ENCODE measurements at regions not wholly inside any gene's neighbourhood (a gene's known extent, or its start where the extent isn't known, plus 50 kb on each side); places are given as distances from the start of the nearest gene placed in this dataset.
"Not testable (repeated sequence)": the region's sequence is repeated elsewhere in the genome, so short reads cannot be mapped to it uniquely, and the experiment has no call there.

GRCh38 chr16:75928295-75928694, 202.0 kb upstream of the CPHXL start:
- no peak for DNase-seq

GRCh38 chr16:75929046-75929445, 202.8 kb upstream of the CPHXL start:
- DNase-seq = no peak

- no peak for DNase-seq
Measured at GRCh38 chr16:75931043-75931442, 204.8 kb upstream of the CPHXL start.

- DNase-seq = no peak
Measured at GRCh38 chr16:75931970-75932369, 205.7 kb upstream of the CPHXL start.

GRCh38 chr16:75938818-75939217, 212.5 kb upstream of the CPHXL start:
- DNase-seq = no peak

- no peak for DNase-seq
Measured at GRCh38 chr16:75942351-75942750, 216.1 kb upstream of the CPHXL start.

GRCh38 chr16:75942936-75943335, 216.6 kb upstream of the CPHXL start:
- no peak for DNase-seq

- DNase-seq = no peak
Measured at GRCh38 chr16:75943705-75944514, 217.6 kb upstream of the CPHXL start.

- no peak for DNase-seq
Measured at GRCh38 chr16:75945916-75946457, 219.7 kb upstream of the CPHXL start.

- no peak for DNase-seq
Measured at GRCh38 chr16:75947626-75948239, 221.4 kb upstream of the CPHXL start.

GRCh38 chr16:75948441-75948840, 222.2 kb upstream of the CPHXL start:
- no peak for DNase-seq

- no peak for DNase-seq
Measured at GRCh38 chr16:75948886-75949285, 222.6 kb upstream of the CPHXL start.

- no peak for DNase-seq
Measured at GRCh38 chr16:75952124-75952523, 225.8 kb upstream of the CPHXL start.

GRCh38 chr16:75957870-75958269, 231.6 kb upstream of the CPHXL start:
- no peak for DNase-seq

- no peak for DNase-seq
Measured at GRCh38 chr16:75965504-75966374, 239.4 kb upstream of the CPHXL start.

GRCh38 chr16:75969120-75969519, 242.8 kb upstream of the CPHXL start:
- not testable (repeated sequence) for DNase-seq

- no peak for DNase-seq
Measured at GRCh38 chr16:75971334-75971733, 245.0 kb upstream of the CPHXL start.

- DNase-seq = no peak
Measured at GRCh38 chr16:75983296-75983695, 257.0 kb upstream of the CPHXL start.

- no peak for DNase-seq
Measured at GRCh38 chr16:75983741-75984381, 257.6 kb upstream of the CPHXL start.

- no peak for DNase-seq
Measured at GRCh38 chr16:75987323-75987722, 261.0 kb upstream of the CPHXL start.

GRCh38 chr16:75996491-75996890, 270.2 kb upstream of the CPHXL start:
- DNase-seq = no peak

GRCh38 chr16:75997606-75998005, 271.3 kb upstream of the CPHXL start:
- no peak for DNase-seq

GRCh38 chr16:76007645-76008044, 269.6 kb upstream of the CNTNAP4 start:
- no peak for DNase-seq
